Panc1 (cell line): ENCODE measurements at regions not wholly inside any gene's neighbourhood (a gene's known extent, or its start where the extent isn't known, plus 50 kb on each side); places are given as distances from the start of the nearest gene placed in this dataset.

Source experiments
- ATAC-seq: fragments of 200-7000 bp; cut with Tn5 transposase; 2 replicates; pipeline ENCODE4 v1.9.1; 2020; ENCODE audit warnings: mild to moderate bottlenecking, moderate library complexity
- BruUV-seq: library from RNA; stranded (reverse); fragments of 400-500 nt; replicated peaks from 2 replicates; lab custom pipeline; 2021; lab: Mats Ljungman, UMichigan
- CTCF ChIA-PET: fragments of 300-600 bp; sonication (Branson Sonifier 250); formaldehyde crosslinking; loops from one replicate; lab custom pipeline; 2022; ENCODE audit warnings: antibody characterized with exemption; lab: Charles Lee
- POLR2A ChIA-PET: fragments of 300-600 bp; sonication (Branson Sonifier 250); formaldehyde crosslinking; loops from one replicate; lab custom pipeline; 2022; ENCODE audit warnings: antibody characterized with exemption; lab: Charles Lee
- DNase-seq: peaks from one replicate; pipeline ENCODE4 v3.0.0-alpha.2; 2010; ENCODE audit warnings: low read depth, low spot score
- H3K27ac ChIP-seq: 2 replicates; pipeline ENCODE4 v1.5.1; 2011; ENCODE audit warnings: mild to moderate bottlenecking, low read length, inconsistent platforms
- H3K27me3 ChIP-seq: fragments of 200-500 bp; sonication (Bioruptor generic); 2 replicates; pipeline ENCODE4 v1.6.0; 2014; ENCODE audit warnings: low read length, inconsistent platforms; ENCODE audit not compliant: control insufficient read depth, insufficient read depth
- H3K36me3 ChIP-seq: fragments of 200-500 bp; sonication (Bioruptor generic); 2 replicates; pipeline ENCODE4 v1.5.1; 2014; ENCODE audit warnings: inconsistent platforms, mild to moderate bottlenecking, low read length, moderate library complexity; ENCODE audit not compliant: control insufficient read depth, insufficient read depth
- H3K4me1 ChIP-seq: 2 replicates; pipeline ENCODE4 v1.5.1; 2011; ENCODE audit warnings: inconsistent platforms, mild to moderate bottlenecking, low read length, moderate library complexity; ENCODE audit not compliant: control insufficient read depth, insufficient read depth
- H3K4me3 ChIP-seq, 2 experiments: 2 replicates each; pipeline ENCODE4 v1.5.1; 2011 to 2012; ENCODE audit warnings: low read depth in 2 of 2, low read length in 2 of 2, mild to moderate bottlenecking in 2 of 2, inconsistent platforms in 1 of 2, moderate library complexity in 1 of 2
- H3K9me3 ChIP-seq: fragments of 200-500 bp; sonication (Bioruptor generic); 2 replicates; pipeline ENCODE4 v1.5.1; 2014; ENCODE audit warnings: low read depth, mild to moderate bottlenecking, inconsistent platforms, low read length, moderate library complexity; ENCODE audit not compliant: control insufficient read depth, insufficient read depth
- POLR2AphosphoS5 ChIP-seq: IDR thresholded peaks from 2 replicates; pipeline ENCODE4 v1.6.1; 2012; ENCODE audit warnings: mild to moderate bottlenecking, low read depth, low read length, moderate library complexity
- REST ChIP-seq, 2 experiments: IDR thresholded peaks; 2 replicates each; pipeline ENCODE4 v1.6.1; 2011 to 2012; ENCODE audit warnings: low read depth in 2 of 2, control low read depth in 1 of 2, low read length in 1 of 2, mild to moderate bottlenecking in 1 of 2, moderate library complexity in 1 of 2; ENCODE audit not compliant: insufficient read depth in 1 of 2
- SIN3A ChIP-seq: IDR thresholded peaks from 2 replicates; pipeline ENCODE4 v1.6.1; 2012; ENCODE audit warnings: low read depth, mild to moderate bottlenecking, low read length, moderate library complexity, borderline replicate concordance; ENCODE audit not compliant: insufficient read depth
- TCF7L2 ChIP-seq: IDR thresholded peaks from 2 replicates; pipeline ENCODE4 v1.6.1; 2011; ENCODE audit warnings: mild to moderate bottlenecking, low read depth, low read length, inconsistent platforms
- in situ Hi-C: cut with HindIII; loops from 2 replicates; pipeline ENCODE4 v1.10.0; 2016; ENCODE audit warnings: low sequenced_read_pairs, low pct_unique_long_range_greater_than_20kb
- intact Hi-C: fragments of 100-400 bp; cut with micrococcal nuclease; formaldehyde crosslinking; loops from one replicate; pipeline ENCODE4 v1.10.0; 2022; ENCODE audit not compliant: unreplicated experiment
- TF ChIP-seq, protein P1 (sequence below): fragments of 450-650 bp; IDR thresholded peaks from 2 replicates; pipeline ENCODE4 v1.5.1; 2017; ENCODE audit warnings: mild to moderate bottlenecking

GRCh38 chr14:98606816-98607215 lies 665.2 kb downstream of the BCL11B start:
- ATAC-seq (no peak), DNase-seq (no peak)
- H3K27ac ChIP-seq, result no peak overlapping the region
- no TSS peak for BruUV-seq
- no peak overlapping the region for H3K4me3 ChIP-seq
- in situ Hi-C loops, result no loop called here
- ChIA-PET CTCF (no interaction called here), POLR2A (no interaction called here)
- H3K9me3 ChIP-seq, result no peaks in the 10 kb centered on the region
- no peaks in the 10 kb centered on the region for H3K4me1 ChIP-seq
- intact Hi-C loops, result no loop called here
- H3K27me3 ChIP-seq, result no peaks in the 10 kb centered on the region; the same call in 1 of the 2 replicates
- TF ChIP-seq, protein P1, sequence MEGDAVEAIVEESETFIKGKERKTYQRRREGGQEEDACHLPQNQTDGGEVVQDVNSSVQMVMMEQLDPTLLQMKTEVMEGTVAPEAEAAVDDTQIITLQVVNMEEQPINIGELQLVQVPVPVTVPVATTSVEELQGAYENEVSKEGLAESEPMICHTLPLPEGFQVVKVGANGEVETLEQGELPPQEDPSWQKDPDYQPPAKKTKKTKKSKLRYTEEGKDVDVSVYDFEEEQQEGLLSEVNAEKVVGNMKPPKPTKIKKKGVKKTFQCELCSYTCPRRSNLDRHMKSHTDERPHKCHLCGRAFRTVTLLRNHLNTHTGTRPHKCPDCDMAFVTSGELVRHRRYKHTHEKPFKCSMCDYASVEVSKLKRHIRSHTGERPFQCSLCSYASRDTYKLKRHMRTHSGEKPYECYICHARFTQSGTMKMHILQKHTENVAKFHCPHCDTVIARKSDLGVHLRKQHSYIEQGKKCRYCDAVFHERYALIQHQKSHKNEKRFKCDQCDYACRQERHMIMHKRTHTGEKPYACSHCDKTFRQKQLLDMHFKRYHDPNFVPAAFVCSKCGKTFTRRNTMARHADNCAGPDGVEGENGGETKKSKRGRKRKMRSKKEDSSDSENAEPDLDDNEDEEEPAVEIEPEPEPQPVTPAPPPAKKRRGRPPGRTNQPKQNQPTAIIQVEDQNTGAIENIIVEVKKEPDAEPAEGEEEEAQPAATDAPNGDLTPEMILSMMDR, result no peak
- no peak for TF ChIP-seq POLR2AphosphoS5
- TF ChIP-seq REST (IDR thresholded peaks at IDR 0.05; ENCODE audit: insufficient read depth in 1 of 2, low read depth in 2 of 2, low read length in 1 of 2), result no peak
- no peak for TF ChIP-seq SIN3A
- TF ChIP-seq TCF7L2, result no peak
- no peaks in the 10 kb centered on the region for H3K36me3 ChIP-seq

DNA sequence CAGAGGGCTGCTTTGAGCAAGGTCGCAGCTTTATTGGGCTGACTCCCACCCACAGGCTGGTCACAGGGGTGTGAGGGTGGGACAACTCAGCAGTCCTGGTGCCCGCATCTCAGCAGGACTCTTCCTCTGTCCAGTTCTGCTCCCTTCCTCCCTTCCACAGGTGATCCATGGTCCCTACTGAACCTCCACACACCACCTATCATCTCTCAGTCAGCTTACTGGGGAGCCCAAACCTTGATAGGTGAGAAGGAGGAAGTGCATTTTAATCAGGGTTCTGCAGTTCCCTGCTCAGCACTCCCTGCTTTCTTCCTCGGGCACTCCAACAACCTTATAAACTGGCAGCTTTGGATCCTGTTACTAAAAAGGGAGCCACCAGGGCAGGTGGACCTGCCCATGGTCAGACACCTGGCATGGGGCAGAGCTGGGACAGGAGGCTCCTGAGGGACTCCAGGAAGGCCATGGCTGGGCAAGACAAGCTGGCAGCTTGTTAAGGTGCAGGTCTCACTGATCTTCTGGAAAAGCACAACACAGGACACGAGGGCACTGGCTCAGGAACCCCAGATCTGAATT lies 664.6 kb downstream of the BCL11B start:
- no TSS peak for BruUV-seq
- no peak for DNase-seq
- H3K9me3 ChIP-seq, result no peaks in the 10 kb centered on the region
- H3K27me3 ChIP-seq, result no peaks in the 10 kb centered on the region; the same call in 1 of the 2 replicates
- no peak for ATAC-seq
- POLR2A ChIA-PET, result no interaction called here
- H3K4me3 ChIP-seq, result no peak overlapping the region
- TF ChIP-seq, protein P1, result no peak
- no peak for TF ChIP-seq POLR2AphosphoS5
- TF ChIP-seq TCF7L2, result no peak
- TF ChIP-seq REST (IDR thresholded peaks at IDR 0.05; ENCODE audit: insufficient read depth in 1 of 2, low read depth in 2 of 2, low read length in 1 of 2), result no peak
- TF ChIP-seq SIN3A, result no peak
- H3K36me3 ChIP-seq, result no peaks in the 10 kb centered on the region
- H3K4me1 ChIP-seq, result no peaks in the 10 kb centered on the region
- CTCF ChIA-PET, result no interaction called here
- in situ Hi-C loops (no loop called here), intact Hi-C loops (no loop called here)
- H3K27ac ChIP-seq, result no peak overlapping the region
